PC-9 (cell line): ENCODE measurements at regions not wholly inside any gene's neighbourhood (a gene's known extent, or its start where the extent isn't known, plus 50 kb on each side); places are given as distances from the start of the nearest gene placed in this dataset.

Experiments used
- BruUV-seq: library from RNA; stranded (reverse); fragments of 400-500 nt; replicated peaks from 2 replicates; lab custom pipeline; 2021; lab: Mats Ljungman, UMichigan
- CTCF ChIA-PET: fragments of 300-600 bp; sonication (Branson Sonifier 250); formaldehyde crosslinking; loops from one replicate; lab custom pipeline; 2022; ENCODE audit warnings: antibody characterized with exemption; lab: Charles Lee
- POLR2A ChIA-PET: fragments of 300-600 bp; sonication (Branson Sonifier 250); formaldehyde crosslinking; loops from one replicate; lab custom pipeline; 2022; ENCODE audit warnings: antibody characterized with exemption; ENCODE audit not compliant: unreplicated experiment; lab: Charles Lee
- DNase-seq, 2 experiments: peaks; one replicate each; pipeline versions ENCODE4 v3.0.0 to v3.0.0-alpha.2; 2015 to 2022; ENCODE audit warnings: mixed read lengths in 1 of 2
- H2AFZ ChIP-seq: fragments of 200-600 bp; sonication (generic); 2 replicates; pipeline ENCODE4 v1.8.1; 2017; ENCODE audit warnings: antibody characterized with exemption
- H3F3A ChIP-seq: fragments of 200-600 bp; sonication (generic); 2 replicates; pipeline ENCODE4 v1.8.1; 2017; ENCODE audit warnings: antibody characterized with exemption, mild to moderate bottlenecking, low read depth; ENCODE audit not compliant: insufficient read depth
- H3K27ac ChIP-seq: fragments of 200-600 bp; sonication (generic); 2 replicates; pipeline ENCODE4 v1.6.1; 2016; ENCODE audit warnings: mixed run types
- H3K27me3 ChIP-seq: fragments of 200-600 bp; sonication (generic); 2 replicates; pipeline ENCODE4 v1.6.1; 2016; ENCODE audit warnings: low read depth, mixed run types; ENCODE audit not compliant: insufficient read depth
- H3K36me3 ChIP-seq: fragments of 200-600 bp; sonication (generic); 2 replicates; pipeline ENCODE4 v1.6.1; 2016; ENCODE audit warnings: low read depth, mixed run types
- H3K4me1 ChIP-seq: fragments of 200-600 bp; sonication (generic); replicated peaks from 2 replicates; pipeline ENCODE4 v1.6.1; 2016; ENCODE audit warnings: mixed run types; ENCODE audit not compliant: insufficient read depth
- H3K4me2 ChIP-seq: fragments of 200-600 bp; sonication (generic); 2 replicates; pipeline ENCODE4 v1.6.1; 2017; ENCODE audit warnings: mixed run types
- H3K4me3 ChIP-seq: fragments of 200-600 bp; sonication (generic); 2 replicates; pipeline ENCODE4 v1.6.1; 2016; ENCODE audit warnings: mixed run types
- H3K79me2 ChIP-seq: fragments of 200-600 bp; sonication (generic); 2 replicates; pipeline ENCODE4 v1.6.1; 2017; ENCODE audit warnings: low read depth, mixed run types
- H3K9me2 ChIP-seq: fragments of 200-600 bp; sonication (generic); 2 replicates; pipeline ENCODE4 v1.8.1; 2017; ENCODE audit warnings: mild to moderate bottlenecking; ENCODE audit not compliant: insufficient read depth
- H3K9me3 ChIP-seq: fragments of 200-600 bp; sonication (generic); 2 replicates; pipeline ENCODE4 v1.8.1; 2016; ENCODE audit warnings: low read depth; ENCODE audit not compliant: insufficient read depth
- H4K20me1 ChIP-seq: fragments of 200-600 bp; sonication (generic); 2 replicates; pipeline ENCODE4 v1.8.1; 2017; ENCODE audit not compliant: insufficient read depth
- EZH2 ChIP-seq: fragments of 200-600 bp; sonication (generic); IDR thresholded peaks from 2 replicates; pipeline ENCODE4 v1.8.0; 2017; ENCODE audit warnings: antibody characterized with exemption, low read depth
- intact Hi-C: fragments of 100-400 bp; cut with micrococcal nuclease; formaldehyde crosslinking; loops from one replicate; pipeline ENCODE4 v1.10.0; 2022; ENCODE audit not compliant: unreplicated experiment
- TF ChIP-seq, protein P1 (sequence below): fragments of 200-600 bp; sonication (generic); conservative IDR thresholded peaks from 2 replicates; pipeline ENCODE4 v1.6.1; 2017; ENCODE audit warnings: mixed run types, antibody characterized with exemption, mild to moderate bottlenecking, moderate library complexity

DNA sequence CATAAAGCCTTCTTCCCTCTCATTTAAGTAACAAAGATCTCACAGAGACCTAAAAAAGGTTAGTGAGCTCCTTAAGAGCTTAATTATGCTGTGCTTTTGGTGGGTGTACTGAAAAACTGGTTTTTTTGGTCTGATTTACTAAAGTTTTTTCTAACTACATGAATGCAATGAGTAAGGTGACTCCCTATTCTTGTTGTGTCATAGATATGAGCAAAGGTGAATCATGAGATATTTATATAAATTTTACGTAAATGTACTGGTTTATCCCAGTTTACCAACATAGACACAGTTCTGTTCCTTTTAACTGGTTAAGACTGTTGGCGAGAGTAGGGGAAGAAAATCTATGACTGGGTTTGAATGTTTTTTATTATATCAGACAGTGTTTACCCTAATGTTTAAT lies 250.5 kb downstream of the NR2F1-AS1 start:
- Histone ChIP-seq H3K4me3 (no peak overlapping the region), H4K20me1 (no peaks in the 10 kb centered on the region), H3K36me3 (no peaks in the 10 kb centered on the region), H2AFZ (peak overlapping the region; percentile 64; the same call in 1 of the 2 replicates), H3K4me1 (peaks cover 18% of the 10 kb centered on the region), H3F3A (no peaks in the 10 kb centered on the region), H3K4me2 (peak overlapping the region; percentile 27), H3K27ac (peak overlapping the region; percentile 38), H3K9me3 (no peaks in the 10 kb centered on the region), H3K27me3 (no peaks in the 10 kb centered on the region), H3K79me2 (no peaks in the 10 kb centered on the region), H3K9me2 (no peaks in the 10 kb centered on the region)
- CTCF ChIA-PET, result no interaction called here
- intact Hi-C loops, result no loop called here
- TF ChIP-seq, protein P1, sequence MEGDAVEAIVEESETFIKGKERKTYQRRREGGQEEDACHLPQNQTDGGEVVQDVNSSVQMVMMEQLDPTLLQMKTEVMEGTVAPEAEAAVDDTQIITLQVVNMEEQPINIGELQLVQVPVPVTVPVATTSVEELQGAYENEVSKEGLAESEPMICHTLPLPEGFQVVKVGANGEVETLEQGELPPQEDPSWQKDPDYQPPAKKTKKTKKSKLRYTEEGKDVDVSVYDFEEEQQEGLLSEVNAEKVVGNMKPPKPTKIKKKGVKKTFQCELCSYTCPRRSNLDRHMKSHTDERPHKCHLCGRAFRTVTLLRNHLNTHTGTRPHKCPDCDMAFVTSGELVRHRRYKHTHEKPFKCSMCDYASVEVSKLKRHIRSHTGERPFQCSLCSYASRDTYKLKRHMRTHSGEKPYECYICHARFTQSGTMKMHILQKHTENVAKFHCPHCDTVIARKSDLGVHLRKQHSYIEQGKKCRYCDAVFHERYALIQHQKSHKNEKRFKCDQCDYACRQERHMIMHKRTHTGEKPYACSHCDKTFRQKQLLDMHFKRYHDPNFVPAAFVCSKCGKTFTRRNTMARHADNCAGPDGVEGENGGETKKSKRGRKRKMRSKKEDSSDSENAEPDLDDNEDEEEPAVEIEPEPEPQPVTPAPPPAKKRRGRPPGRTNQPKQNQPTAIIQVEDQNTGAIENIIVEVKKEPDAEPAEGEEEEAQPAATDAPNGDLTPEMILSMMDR, result no peak
- no peak for TF ChIP-seq EZH2
- POLR2A ChIA-PET, result no interaction called here
- peak in 1 of 2 experiments; percentile 58 for DNase-seq
- no TSS peak for BruUV-seq

DNA sequence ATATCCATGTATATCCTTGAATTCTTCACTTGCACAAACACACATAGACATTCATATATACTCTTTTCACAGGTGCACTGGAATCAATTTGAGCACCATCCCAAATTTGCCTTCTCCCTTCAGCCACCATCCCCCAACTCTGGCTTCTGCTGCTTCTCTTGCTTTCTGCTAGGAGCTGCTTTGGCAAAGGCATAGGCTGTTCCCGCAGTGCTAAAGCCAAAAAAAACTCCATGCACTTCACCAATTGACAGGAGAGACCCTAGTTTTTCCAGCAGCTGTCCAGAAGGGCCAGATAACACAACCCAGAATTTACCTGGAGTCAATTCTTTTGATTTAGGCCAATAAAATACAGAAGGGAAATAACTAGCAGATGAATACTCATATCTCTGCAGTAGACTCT lies 251.3 kb downstream of the NR2F1-AS1 start:
- intact Hi-C loops, result no loop called here
- BruUV-seq, result no TSS peak
- CTCF ChIA-PET, result no interaction called here
- H3K9me3 ChIP-seq, result no peaks in the 10 kb centered on the region
- no peak overlapping the region for H3K27ac ChIP-seq
- H4K20me1 ChIP-seq, result no peaks in the 10 kb centered on the region
- no peaks in the 10 kb centered on the region for H3K9me2 ChIP-seq
- H3K36me3 ChIP-seq, result no peaks in the 10 kb centered on the region
- H3K4me3 ChIP-seq, result no peak overlapping the region
- no peaks in the 10 kb centered on the region for H3K79me2 ChIP-seq
- no peaks in the 10 kb centered on the region for H3K27me3 ChIP-seq
- no peak overlapping the region; the same call in 1 of the 2 replicates for H2AFZ ChIP-seq
- peaks cover 18% of the 10 kb centered on the region for H3K4me1 ChIP-seq
- DNase-seq, result no peak
- no peaks in the 10 kb centered on the region for H3F3A ChIP-seq
- POLR2A ChIA-PET, result no interaction called here
- no peak overlapping the region for H3K4me2 ChIP-seq
- TF ChIP-seq, protein P1, result no peak
- TF ChIP-seq EZH2, result no peak

DNA sequence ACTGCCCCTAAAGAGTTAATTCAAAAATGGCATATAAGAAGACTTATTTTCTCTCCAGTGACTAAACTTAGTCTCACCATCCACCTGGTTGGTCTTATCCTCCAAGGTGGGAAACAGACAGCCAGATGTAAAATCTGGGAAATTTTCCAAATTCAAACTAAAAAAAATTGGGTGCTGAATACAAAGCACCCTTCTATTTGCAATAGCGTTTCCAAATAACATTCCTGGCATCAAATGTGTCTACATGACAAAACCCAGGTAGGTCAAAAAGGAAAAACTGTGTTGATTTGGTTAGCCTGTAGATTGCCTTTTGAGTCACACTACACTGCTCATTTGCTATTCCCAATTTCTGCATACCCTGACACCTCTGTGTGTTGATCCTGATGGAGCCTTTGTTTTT lies 252.2 kb downstream of the NR2F1-AS1 start:
- H3K4me3 ChIP-seq, result no peak overlapping the region
- H4K20me1 ChIP-seq, result no peaks in the 10 kb centered on the region
- no peaks in the 10 kb centered on the region for H3K27me3 ChIP-seq
- no peak overlapping the region for H3K27ac ChIP-seq
- ChIA-PET CTCF (no interaction called here), POLR2A (no interaction called here)
- peak in 1 of 2 experiments; percentile 31 for DNase-seq
- intact Hi-C loops, result no loop called here
- peaks cover 18% of the 10 kb centered on the region for H3K4me1 ChIP-seq
- H3K9me2 ChIP-seq, result no peaks in the 10 kb centered on the region
- H3K9me3 ChIP-seq, result no peaks in the 10 kb centered on the region
- no peak overlapping the region for H3K4me2 ChIP-seq
- H3K79me2 ChIP-seq, result no peaks in the 10 kb centered on the region
- no peaks in the 10 kb centered on the region for H3F3A ChIP-seq
- TF ChIP-seq EZH2, result no peak
- TF ChIP-seq, protein P1, result no peak
- H3K36me3 ChIP-seq, result no peaks in the 10 kb centered on the region
- no TSS peak for BruUV-seq
- H2AFZ ChIP-seq, result no peak overlapping the region
